WTC11 (cell line): ENCODE measurements at regions not wholly inside any gene's neighbourhood (a gene's known extent, or its start where the extent isn't known, plus 50 kb on each side); places are given as distances from the start of the nearest gene placed in this dataset.

Source experiments
- ATAC-seq: fragments of 200-7000 bp; cut with Tn5 transposase; 2 replicates; pipeline ENCODE4 v1.10.0; 2021; ENCODE audit warnings: mild to moderate bottlenecking, moderate library complexity
- CTCF ChIA-PET: fragments of 300-600 bp; sonication (Branson Sonifier 250); formaldehyde crosslinking; loops from one replicate; lab custom pipeline; 2021; ENCODE audit warnings: antibody characterized with exemption; lab: Charles Lee
- POLR2A ChIA-PET: fragments of 350-600 bp; sonication (Branson Sonifier 250); formaldehyde crosslinking; loops from one replicate; lab custom pipeline; 2021; ENCODE audit warnings: antibody characterized with exemption; lab: Charles Lee
- DNase-seq: peaks from one replicate; pipeline ENCODE4 v3.0.0; 2021; ENCODE audit warnings: low spot score
- H3K27ac Mint-ChIP-seq: 2 replicates; pipeline ENCODE4 v1.8.0; 2021; ENCODE audit warnings: mixed read lengths
- H3K27me3 Mint-ChIP-seq: 2 replicates; pipeline ENCODE4 v1.8.0; 2021; ENCODE audit warnings: low read depth, mild to moderate bottlenecking, moderate library complexity, mixed read lengths
- H3K36me3 Mint-ChIP-seq: 2 replicates; pipeline ENCODE4 v1.8.0; 2021; ENCODE audit warnings: mixed read lengths
- H3K4me1 Mint-ChIP-seq: 2 replicates; pipeline ENCODE4 v1.8.0; 2022; ENCODE audit warnings: mixed read lengths
- H3K4me3 Mint-ChIP-seq: 2 replicates; pipeline ENCODE4 v1.8.0; 2021; ENCODE audit warnings: mild to moderate bottlenecking, moderate library complexity, mixed read lengths
- H3K9me3 Mint-ChIP-seq: 2 replicates; pipeline ENCODE4 v1.8.0; 2021; ENCODE audit warnings: mixed read lengths
- AR ChIP-seq: fragments of 250-450 bp; sonication (Bioruptor Pico); IDR thresholded peaks from 2 replicates; pipeline ENCODE4 v1.9.0; 2021; ENCODE audit warnings: mild to moderate bottlenecking
- CBFB ChIP-seq: sonication (generic); formaldehyde crosslinking; IDR thresholded peaks from 2 replicates; pipeline ENCODE4 v1.8.1; 2022; ENCODE audit warnings: mild to moderate bottlenecking, low read depth, missing genetic modification reagents
- ETV6 ChIP-seq: sonication (generic); formaldehyde crosslinking; IDR thresholded peaks from 2 replicates; pipeline ENCODE4 v1.8.1; 2022; ENCODE audit warnings: mild to moderate bottlenecking, missing genetic modification reagents
- FOXP1 ChIP-seq: sonication (generic); formaldehyde crosslinking; IDR thresholded peaks from 2 replicates; pipeline ENCODE4 v1.8.0; 2022; ENCODE audit warnings: missing genetic modification reagents, mild to moderate bottlenecking, moderate library complexity, borderline replicate concordance
- GTF2I ChIP-seq: fragments of 250-450 bp; sonication (Bioruptor Pico); conservative IDR thresholded peaks from 2 replicates; pipeline ENCODE4 v1.4.0; 2021; ENCODE audit warnings: mild to moderate bottlenecking
- HMGA2 ChIP-seq: fragments of 250-450 bp; sonication (Bioruptor Pico); IDR thresholded peaks from 2 replicates; pipeline ENCODE4 v1.4.0; 2021; ENCODE audit warnings: mild to moderate bottlenecking, moderate library complexity
- JAZF1 ChIP-seq: fragments of 250-450 bp; sonication (Bioruptor Pico); IDR thresholded peaks from 2 replicates; pipeline ENCODE4 v1.9.0; 2021; ENCODE audit warnings: moderate library complexity, mild to moderate bottlenecking, inconsistent platforms
- JUN ChIP-seq: sonication (generic); formaldehyde crosslinking; IDR thresholded peaks from 2 replicates; pipeline ENCODE4 v1.8.0; 2023; ENCODE audit warnings: mild to moderate bottlenecking, missing genetic modification reagents
- MAX ChIP-seq: sonication (generic); formaldehyde crosslinking; IDR thresholded peaks from 2 replicates; pipeline ENCODE4 v1.8.0; 2022; ENCODE audit warnings: mild to moderate bottlenecking, missing genetic modification reagents
- NFYB ChIP-seq: sonication (generic); formaldehyde crosslinking; conservative IDR thresholded peaks from 2 replicates; pipeline ENCODE4 v1.8.0; 2022; ENCODE audit warnings: low read depth, missing genetic modification reagents
- NR1H2 ChIP-seq: sonication (generic); formaldehyde crosslinking; IDR thresholded peaks from 2 replicates; pipeline ENCODE4 v1.9.0; 2021; ENCODE audit warnings: mild to moderate bottlenecking, moderate library complexity, missing genetic modification reagents
- OVOL2 ChIP-seq: fragments of 250-450 bp; sonication (Bioruptor Pico); IDR thresholded peaks from 2 replicates; pipeline ENCODE4 v1.9.0; 2021; ENCODE audit warnings: mild to moderate bottlenecking, borderline replicate concordance
- RORB ChIP-seq: fragments of 250-450 bp; sonication (Bioruptor Pico); IDR thresholded peaks from 2 replicates; pipeline ENCODE4 v1.9.0; 2021; ENCODE audit warnings: mild to moderate bottlenecking
- SOX15 ChIP-seq: fragments of 250-450 bp; sonication (Bioruptor Pico); IDR thresholded peaks from 2 replicates; pipeline ENCODE4 v1.9.0; 2021; ENCODE audit warnings: mild to moderate bottlenecking
- TEAD1 ChIP-seq: sonication (generic); formaldehyde crosslinking; IDR thresholded peaks from 2 replicates; pipeline ENCODE4 v1.8.0; 2022; ENCODE audit warnings: mild to moderate bottlenecking, missing genetic modification reagents
- USF1 ChIP-seq: sonication (generic); formaldehyde crosslinking; IDR thresholded peaks from 2 replicates; pipeline ENCODE4 v1.8.0; 2022; ENCODE audit warnings: mild to moderate bottlenecking, missing genetic modification reagents
- ZBTB43 ChIP-seq: sonication (generic); formaldehyde crosslinking; IDR thresholded peaks from 2 replicates; pipeline ENCODE4 v1.8.1; 2023; ENCODE audit warnings: mild to moderate bottlenecking, missing genetic modification reagents
- ZNF138 ChIP-seq: sonication (generic); formaldehyde crosslinking; conservative IDR thresholded peaks from 2 replicates; pipeline ENCODE4 v1.8.1; 2022; ENCODE audit warnings: mild to moderate bottlenecking, moderate library complexity, missing genetic modification reagents
- ZNF263 ChIP-seq: sonication (generic); formaldehyde crosslinking; IDR thresholded peaks from 2 replicates; pipeline ENCODE4 v1.8.1; 2022; ENCODE audit warnings: low read depth, mild to moderate bottlenecking, moderate library complexity, missing genetic modification reagents
- ZNF317 ChIP-seq: sonication (generic); formaldehyde crosslinking; IDR thresholded peaks from 2 replicates; pipeline ENCODE4 v1.8.1; 2023; ENCODE audit warnings: low read depth, mild to moderate bottlenecking, moderate library complexity, missing genetic modification reagents, borderline replicate concordance
- ZNF512 ChIP-seq: sonication (generic); formaldehyde crosslinking; IDR thresholded peaks from 2 replicates; pipeline ENCODE4 v1.8.1; 2022; ENCODE audit warnings: missing genetic modification reagents, borderline replicate concordance
- ZNF532 ChIP-seq: fragments of 250-450 bp; sonication (Bioruptor Pico); IDR thresholded peaks from 2 replicates; pipeline ENCODE4 v1.9.0; 2021; ENCODE audit warnings: mild to moderate bottlenecking, borderline replicate concordance
- ZSCAN18 ChIP-seq: fragments of 250-450 bp; sonication (Bioruptor Pico); IDR thresholded peaks from 2 replicates; pipeline ENCODE4 v2.1.2; 2022; ENCODE audit warnings: mild to moderate bottlenecking, moderate library complexity

- Mint-ChIP-seq H3K36me3 (peaks cover 69% of the 10 kb centered on the region), H3K27me3 (no peaks in the 10 kb centered on the region; the same call in none of the 2 replicates), H3K9me3 (peaks cover 90% of the 10 kb centered on the region), H3K4me3 (no peak overlapping the region), H3K4me1 (no peaks in the 10 kb centered on the region), H3K27ac (no peak overlapping the region)
- ChIA-PET POLR2A (no interaction called here), CTCF (no interaction called here)
- DNase-seq (no peak), ATAC-seq (no peak)
- TF ChIP-seq ZNF263 (CRISPR knock-in tag) (no peak), USF1 (CRISPR knock-in tag) (no peak), OVOL2 (CRISPR knock-in tag) (no peak), RORB (CRISPR knock-in tag) (no peak), JUN (CRISPR knock-in tag) (no peak), NR1H2 (no peak), ZNF317 (CRISPR knock-in tag) (no peak), CBFB (no peak), SOX15 (CRISPR knock-in tag) (no peak), AR (CRISPR knock-in tag) (no peak), JAZF1 (CRISPR knock-in tag) (no peak), GTF2I (no peak), NFYB (CRISPR knock-in tag) (no peak), ZNF138 (CRISPR knock-in tag) (no peak)
These were observed 263.5 kb downstream of the CBLN4 start for GRCh38 chr20:55741801-55742200.

- H3K4me1 Mint-ChIP-seq: no peaks in the 10 kb centered on the region
- no peak overlapping the region for H3K27ac Mint-ChIP-seq
- H3K27me3 Mint-ChIP-seq: no peaks in the 10 kb centered on the region; the same call in 1 of the 2 replicates
- TF ChIP-seq FOXP1 (CRISPR knock-in tag) (no peak), ZSCAN18 (CRISPR knock-in tag) (no peak), ETV6 (CRISPR knock-in tag) (no peak), TEAD1 (CRISPR knock-in tag) (no peak), HMGA2 (CRISPR knock-in tag) (no peak)
- H3K9me3 Mint-ChIP-seq: peaks cover 90% of the 10 kb centered on the region
- no peak for DNase-seq
- ChIA-PET POLR2A (no interaction called here), CTCF (no interaction called here)
- peaks cover 74% of the 10 kb centered on the region for H3K36me3 Mint-ChIP-seq
- no peak for ATAC-seq
- no peak overlapping the region for H3K4me3 Mint-ChIP-seq
These were observed 265.2 kb downstream of the CBLN4 start for GRCh38 chr20:55740076-55740475.

- no peak for DNase-seq
- no peak for ATAC-seq
- Mint-ChIP-seq H3K9me3 (peaks cover 81% of the 10 kb centered on the region), H3K36me3 (peaks cover 71% of the 10 kb centered on the region), H3K27ac (no peak overlapping the region), H3K4me3 (no peak overlapping the region), H3K27me3 (no peaks in the 10 kb centered on the region; the same call in none of the 2 replicates), H3K4me1 (no peaks in the 10 kb centered on the region)
- ChIA-PET POLR2A (no interaction called here), CTCF (no interaction called here)
- no peak for TF ChIP-seq ZNF512 (CRISPR knock-in tag)
- no peak for TF ChIP-seq MAX (CRISPR knock-in tag)
- no peak for TF ChIP-seq ZBTB43 (CRISPR knock-in tag)
- no peak for TF ChIP-seq ZNF532
These were observed 275.0 kb downstream of the CBLN4 start for GRCh38 chr20:55730321-55730720.
